Fibroblast of mammary gland (primary cell): ENCODE measurements at regions not wholly inside any gene's neighbourhood (a gene's known extent, or its start where the extent isn't known, plus 50 kb on each side); places are given as distances from the start of the nearest gene placed in this dataset.

Experiments
- DNase-seq: peaks from one replicate; pipeline ENCODE4 v3.0.0-alpha.2; 2010; ENCODE audit warnings: low read depth
- H3K4me3 ChIP-seq: 2 replicates; pipeline ENCODE4 v1.5.1; 2011; ENCODE audit warnings: low read depth, mild to moderate bottlenecking, low read length, moderate library complexity; ENCODE audit not compliant: control insufficient read depth
- CTCF ChIP-seq: conservative IDR thresholded peaks from 2 replicates; pipeline ENCODE4 v1.5.1; 2011; ENCODE audit warnings: low read depth, low read length, inconsistent platforms; ENCODE audit not compliant: control insufficient read depth, insufficient read depth

- no peak for DNase-seq
- TF ChIP-seq CTCF = no peak
- no peak overlapping the region for H3K4me3 ChIP-seq
Observed at GRCh38 chr5:3348576-3349535, 246.8 kb upstream of the IRX1 start.

GRCh38 chr5:3347741-3348140, 247.9 kb upstream of the IRX1 start:
- no peak for DNase-seq
- no peak overlapping the region for H3K4me3 ChIP-seq
- TF ChIP-seq CTCF = no peak

- H3K4me3 ChIP-seq = no peak overlapping the region
- no peak for DNase-seq
- no peak for TF ChIP-seq CTCF
Observed at GRCh38 chr5:3346111-3346820, 249.4 kb upstream of the IRX1 start.

GRCh38 chr5:3345195-3345594, 250.4 kb upstream of the IRX1 start:
- H3K4me3 ChIP-seq = no peak overlapping the region
- TF ChIP-seq CTCF = no peak
- no peak for DNase-seq

GRCh38 chr5:3344671-3345070, 251.0 kb upstream of the IRX1 start:
- H3K4me3 ChIP-seq = no peak overlapping the region
- no peak for DNase-seq
- no peak for TF ChIP-seq CTCF

- H3K4me3 ChIP-seq = no peak overlapping the region
- TF ChIP-seq CTCF = no peak
- no peak for DNase-seq
Observed at GRCh38 chr5:3343911-3344310, 251.7 kb upstream of the IRX1 start.
